ENCODE measurements at regions not wholly inside any gene's neighbourhood (a gene's known extent, or its start where the extent isn't known, plus 50 kb on each side); places are given as distances from the start of the nearest gene placed in this dataset.

DNA sequence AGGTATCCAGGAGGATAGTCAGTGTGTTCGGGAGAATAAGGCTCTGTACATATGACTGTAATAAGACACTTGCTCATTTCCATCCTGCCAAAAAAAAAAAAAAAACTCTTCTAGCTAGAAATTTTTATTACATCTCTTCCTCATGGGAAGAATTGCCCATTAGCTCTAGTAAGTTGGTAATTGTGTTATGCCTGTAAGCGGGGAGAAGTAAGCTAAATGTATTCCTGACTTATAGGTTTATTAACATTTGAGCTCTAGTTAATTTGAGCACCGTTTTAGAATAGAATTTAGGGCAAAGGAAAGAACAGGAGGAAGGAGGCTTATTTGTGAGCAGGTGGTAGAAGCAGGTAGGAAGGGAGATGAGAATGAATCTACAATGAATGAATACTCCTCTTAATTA is 1210.6 kb downstream of the SORCS1 start:
- H2BK120ac ChIP-seq (replicated peaks; ENCODE audit: low read depth, low read length): no peak overlapping the region
- H3K27me3 ChIP-seq (replicated peaks in 1 of 4; ENCODE audit: control insufficient read depth in 3 of 4, extremely low read depth in 1 of 4, insufficient read depth in 3 of 4, low read length in 3 of 4): peaks cover 0 to 1% (median 0%) of the 10 kb centered on the region in 4 experiments; a peak in 1 of 7 replicates
- H3K36me3 ChIP-seq (ENCODE audit: control insufficient read depth in 2 of 4, insufficient read depth in 4 of 4, low read length in 3 of 4): no peaks in the 10 kb centered on the region
- no peak overlapping the region for H2AFZ ChIP-seq (ENCODE audit: low read length)
- no peak overlapping the region for H4K5ac ChIP-seq (ENCODE audit: insufficient read length, low read depth, low read length)
- no peak overlapping the region for H3K4ac ChIP-seq (replicated peaks; ENCODE audit: insufficient read length, low read depth, low read length)
- H3K4me1 ChIP-seq (replicated peaks in 1 of 4; ENCODE audit: control insufficient read depth in 3 of 4, insufficient read depth in 4 of 4, low read length in 3 of 4): peaks cover 0 to 3% (median 1%) of the 10 kb centered on the region in 4 experiments; a peak in 2 of 7 replicates
- WGBS, 2 experiments (ENCODE audit: extremely low coverage in 1 of 2, insufficient coverage in 1 of 2, insufficient read length in 1 of 2, insufficient replicate concordance in 2 of 2, low coverage in 1 of 2, low lambda C conversion rate in 2 of 2, missing lambda C conversion rate in 1 of 2): 88% methylated on average over 3 of the region's 3 CpGs; no CpG with 5 or more reads in 1 of the 2 experiments
- H3K23me2 ChIP-seq (ENCODE audit: low read depth, low read length): no peaks in the 10 kb centered on the region
- FAIRE-seq (no peak), DNase-seq (ENCODE audit: low read depth in 1 of 2, low spot score in 2 of 2) (no peak)
- H3K18ac ChIP-seq (ENCODE audit: extremely low read depth, low read length): no peak overlapping the region
- H3K79me1 ChIP-seq (ENCODE audit: low read depth, low read length): no peaks in the 10 kb centered on the region
- no peak overlapping the region for H4K91ac ChIP-seq (replicated peaks; ENCODE audit: insufficient read length, low read length)
- no peak overlapping the region for H2BK20ac ChIP-seq (ENCODE audit: low read length)
- POLR2A ChIA-PET (ENCODE audit: partially characterized antibody): interaction anchor here (0.7 kb wide), 1 partner anchor 231 kb away, joined by 5 read pairs; no protein-coding TSS in a partner anchor
- H4K20me1 ChIP-seq (replicated peaks in 1 of 2; ENCODE audit: control insufficient read depth in 1 of 2, insufficient read depth in 2 of 2, low read length in 2 of 2): no peaks in the 10 kb centered on the region
- no peaks in the 10 kb centered on the region for H3K9me3 ChIP-seq (ENCODE audit: insufficient read depth in 2 of 2, low read depth in 1 of 2, low read length in 1 of 2)
- no peak overlapping the region for H3K23ac ChIP-seq (ENCODE audit: insufficient read length)
- H4K8ac ChIP-seq (ENCODE audit: extremely low read depth, insufficient read depth, low read length): no peak overlapping the region
- H2BK12ac ChIP-seq (ENCODE audit: low read depth, low read length): no peak overlapping the region
- no peak overlapping the region for H3K9ac ChIP-seq (replicated peaks in 1 of 4; ENCODE audit: extremely low read depth in 1 of 4, low read depth in 3 of 4, low read length in 3 of 4)
- H2BK15ac ChIP-seq (ENCODE audit: low read length): no peak overlapping the region
- no peak overlapping the region for H2AK5ac ChIP-seq (ENCODE audit: low read depth, low read length)
- H3K14ac ChIP-seq (ENCODE audit: insufficient read length): no peak overlapping the region
- no peak overlapping the region for H3K4me2 ChIP-seq (ENCODE audit: insufficient read depth in 1 of 2, low read depth in 2 of 2, low read length in 2 of 2)
- no peak overlapping the region for H2BK5ac ChIP-seq (ENCODE audit: low read depth, low read length)
- no peaks in the 10 kb centered on the region for H3K79me2 ChIP-seq (ENCODE audit: control insufficient read depth in 1 of 2, insufficient read depth in 2 of 2, low read length in 2 of 2)
- H3K4me3 ChIP-seq (ENCODE audit: extremely low read depth in 1 of 4, insufficient read depth in 2 of 4, low read depth in 3 of 4, low read length in 4 of 4): no peak overlapping the region
- CTCF ChIA-PET (ENCODE audit: partially characterized antibody): interaction anchor here (0.6 to 5.6 kb wide), 5 partner anchors 13 to 560 kb away, joined by 3 to 63 read pairs (median 3); no protein-coding TSS in a partner anchor
- H3K56ac ChIP-seq (replicated peaks; ENCODE audit: insufficient read length, low read depth, low read length): no peak overlapping the region
- TF ChIP-seq SP2 (IDR thresholded peaks at IDR 0.05; ENCODE audit: low read length) (no peak), KDM1A (IDR thresholded peaks at IDR 0.05; ENCODE audit: borderline replicate concordance, low read length) (no peak), JUND (IDR thresholded peaks at IDR 0.05; ENCODE audit: low read length) (no peak)
- no peak overlapping the region for H3K27ac ChIP-seq (ENCODE audit: low read depth, low read length)
